ENCODE measurements at regions not wholly inside any gene's neighbourhood (a gene's known extent, or its start where the extent isn't known, plus 50 kb on each side); places are given as distances from the start of the nearest gene placed in this dataset.
A peak's percentile ranks its signal among the peaks of the same experiment; 100 is the strongest.
"Not testable (repeated sequence)": the region's sequence is repeated elsewhere in the genome, so short reads cannot be mapped to it uniquely, and the experiment has no call there.

GRCh38 chr11:13782390-13783075, 114.1 kb downstream of the FAR1 start:
- no peak for DNase-seq

DNA sequence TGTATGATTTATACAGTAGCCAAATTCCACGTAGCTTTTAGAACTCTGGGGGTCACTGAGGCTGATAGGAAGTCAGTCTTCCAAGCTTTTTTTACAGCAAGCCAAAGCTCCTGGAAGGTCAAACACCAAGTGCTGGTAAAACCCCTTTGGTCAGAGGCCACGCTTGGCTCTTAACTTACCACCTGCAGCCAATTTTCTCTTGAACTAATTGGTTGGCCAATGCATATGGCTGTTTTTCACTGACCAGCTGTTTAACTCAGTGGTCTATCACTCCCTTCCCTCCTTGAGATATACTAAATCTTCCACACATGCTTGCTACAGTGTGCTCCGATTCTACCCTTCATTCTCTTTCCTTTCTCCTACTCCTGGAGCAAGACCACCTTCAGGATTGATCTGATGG, 116.0 kb downstream of the FAR1 start:
- no peak for DNase-seq

DNA sequence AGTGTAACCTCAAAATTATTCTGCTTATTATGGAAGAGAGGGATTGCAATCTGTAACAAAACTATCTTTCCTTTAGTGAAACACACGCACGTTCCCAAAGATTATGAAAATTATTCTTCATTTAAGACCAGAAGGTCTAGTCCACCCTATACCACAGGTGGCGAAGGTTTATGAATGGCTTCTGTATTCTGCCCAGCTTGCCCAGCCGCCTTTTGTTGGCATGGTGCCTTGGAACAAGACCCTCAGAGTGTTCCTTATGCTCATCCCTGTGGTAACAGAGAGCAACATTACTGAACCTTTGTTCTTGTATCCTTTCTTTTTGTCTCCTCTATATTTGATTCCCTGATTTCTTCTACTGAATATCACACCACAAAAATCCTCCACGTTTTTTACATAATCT, 116.4 kb downstream of the FAR1 start:
- DNase-seq, result no peak

GRCh38 chr11:13786688-13787087, 118.2 kb downstream of the FAR1 start:
- DNase-seq, result no peak

DNA sequence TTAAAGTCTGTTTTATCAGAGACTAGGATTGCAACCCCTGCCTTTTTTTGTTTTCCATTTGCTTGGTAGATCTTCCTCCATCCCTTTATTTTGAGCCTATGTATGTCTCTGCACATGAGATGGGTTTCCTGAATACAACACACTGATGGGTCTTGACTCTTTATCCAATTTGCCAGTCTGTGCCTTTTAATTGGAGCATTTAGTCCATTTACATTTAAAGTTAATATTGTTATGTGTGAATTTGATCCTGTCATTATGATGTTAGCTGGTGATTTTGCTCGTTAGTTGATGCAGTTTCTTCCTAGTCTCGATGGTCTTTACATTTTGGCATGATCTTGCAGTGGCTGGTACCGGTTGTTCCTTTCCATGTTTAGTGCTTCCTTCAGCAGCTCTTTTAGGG, 129.1 kb downstream of the FAR1 start:
- not testable (repeated sequence) for DNase-seq

- no peak for DNase-seq
Measured at GRCh38 chr11:13800901-13801300, 132.4 kb downstream of the FAR1 start.

- DNase-seq, result no peak
Measured at GRCh38 chr11:13818325-13818724, 144.2 kb upstream of the SPON1 start.

- no peak for DNase-seq
Measured at GRCh38 chr11:13826505-13827278, 135.8 kb upstream of the SPON1 start.

- no peak for DNase-seq
Measured at GRCh38 chr11:13831696-13832095, 130.8 kb upstream of the SPON1 start.

DNA sequence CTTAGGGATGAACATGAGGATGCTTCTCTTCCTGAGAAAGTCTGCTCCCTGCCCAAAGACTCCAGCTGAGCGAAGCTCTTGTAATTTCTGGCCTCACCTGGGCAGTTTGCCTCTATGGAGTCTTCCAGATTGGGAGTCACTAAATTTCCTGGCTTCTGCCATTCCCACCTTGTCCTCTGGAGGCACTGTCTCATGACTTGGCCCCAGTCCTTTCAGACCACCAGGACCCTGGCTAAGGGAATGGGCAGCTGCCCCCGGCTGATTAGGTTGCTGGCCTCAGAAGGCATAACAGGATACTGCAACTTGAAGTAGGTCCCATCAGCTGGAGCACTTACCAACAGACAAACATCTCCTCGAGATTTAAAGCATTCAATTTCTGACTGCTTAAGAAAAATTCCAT, 128.1 kb upstream of the SPON1 start:
- DNase-seq, result no peak

DNA sequence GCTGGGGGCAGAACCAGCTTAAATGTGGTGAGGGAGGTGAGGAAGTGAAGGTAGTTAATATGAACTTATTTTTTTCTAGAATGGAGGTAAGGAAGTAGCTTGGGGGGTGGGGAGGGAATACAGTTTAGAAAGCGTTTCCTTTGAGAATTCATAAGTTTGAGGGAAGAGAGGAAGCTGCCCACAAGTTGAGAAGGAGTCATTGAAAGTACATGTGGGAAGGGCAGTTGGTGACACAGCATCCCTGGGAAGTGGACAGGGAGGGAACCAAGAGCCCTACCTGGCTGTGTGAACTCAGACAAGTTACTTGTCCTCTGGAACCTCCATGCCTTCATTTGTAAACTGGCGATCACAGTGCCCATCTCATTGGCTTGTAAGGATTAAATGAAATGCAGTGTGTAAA, 125.9 kb upstream of the SPON1 start:
- no peak for DNase-seq

- peak; percentile 3 for DNase-seq
Measured at GRCh38 chr11:13837286-13837685, 125.2 kb upstream of the SPON1 start.

- DNase-seq, result no peak
Measured at GRCh38 chr11:13841393-13841792, 121.1 kb upstream of the SPON1 start.

DNA sequence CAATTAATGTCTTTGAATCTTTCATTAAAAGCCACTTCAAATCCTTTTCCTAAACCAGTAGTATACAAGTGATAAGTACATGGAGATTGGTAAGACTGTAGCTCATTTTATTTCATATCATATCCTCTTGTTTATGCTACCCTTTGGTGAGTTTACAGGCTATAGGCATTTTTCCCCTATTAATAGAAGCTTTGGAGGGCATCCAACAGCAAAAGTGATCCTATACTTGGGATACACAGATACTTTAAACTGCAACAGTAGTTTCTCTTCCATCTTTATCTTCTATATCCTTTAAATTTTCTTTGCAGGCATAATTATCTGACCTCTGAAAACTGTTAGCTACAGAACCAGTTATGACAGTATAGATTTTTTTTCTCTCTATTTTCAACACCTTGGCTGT, 114.5 kb upstream of the SPON1 start:
- DNase-seq, result no peak

- DNase-seq, result no peak
Measured at GRCh38 chr11:13850231-13851005, 112.1 kb upstream of the SPON1 start.

DNA sequence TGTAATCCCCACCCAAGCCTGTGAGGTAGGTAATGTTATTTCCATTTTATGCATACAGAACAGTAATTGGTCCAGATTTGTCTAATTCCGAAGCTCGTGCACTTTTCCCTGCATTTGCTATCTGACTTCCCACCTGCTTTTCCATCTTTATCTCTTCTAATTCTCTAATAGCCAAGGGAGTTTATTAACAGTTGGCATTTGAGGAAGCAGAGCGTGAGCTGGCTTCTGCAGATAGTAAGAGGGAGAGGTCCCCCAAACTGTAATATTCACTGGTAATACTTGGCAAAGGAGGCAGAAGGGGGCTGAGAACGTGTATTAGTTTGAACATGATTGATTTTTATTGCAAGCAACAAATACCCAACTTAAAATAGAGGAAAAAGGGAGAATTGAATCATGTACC, 110.8 kb upstream of the SPON1 start:
- DNase-seq, result no peak

GRCh38 chr11:13852481-13852880, 110.0 kb upstream of the SPON1 start:
- DNase-seq, result no peak

- DNase-seq, result no peak
Measured at GRCh38 chr11:13857828-13858227, 104.7 kb upstream of the SPON1 start.

DNA sequence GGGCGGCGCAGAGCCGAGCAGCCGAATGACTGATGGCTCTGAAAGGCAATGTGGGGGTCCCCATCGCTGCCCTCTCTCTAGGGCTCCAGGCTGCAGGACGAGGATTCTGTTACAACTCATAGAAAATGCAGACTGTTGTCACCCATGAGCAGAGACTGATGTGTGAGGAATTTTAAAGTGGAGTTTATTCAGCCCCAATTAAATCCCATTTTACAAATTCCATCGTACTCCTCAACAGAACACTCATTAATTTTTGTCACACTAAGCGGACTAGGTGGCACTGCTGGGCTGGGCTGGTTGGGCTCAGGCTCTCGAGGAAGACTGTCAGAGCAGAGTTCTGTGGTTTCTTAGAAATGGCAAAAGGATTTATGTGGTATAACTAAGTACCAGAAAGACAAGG, 102.6 kb upstream of the SPON1 start:
- no peak for DNase-seq

DNA sequence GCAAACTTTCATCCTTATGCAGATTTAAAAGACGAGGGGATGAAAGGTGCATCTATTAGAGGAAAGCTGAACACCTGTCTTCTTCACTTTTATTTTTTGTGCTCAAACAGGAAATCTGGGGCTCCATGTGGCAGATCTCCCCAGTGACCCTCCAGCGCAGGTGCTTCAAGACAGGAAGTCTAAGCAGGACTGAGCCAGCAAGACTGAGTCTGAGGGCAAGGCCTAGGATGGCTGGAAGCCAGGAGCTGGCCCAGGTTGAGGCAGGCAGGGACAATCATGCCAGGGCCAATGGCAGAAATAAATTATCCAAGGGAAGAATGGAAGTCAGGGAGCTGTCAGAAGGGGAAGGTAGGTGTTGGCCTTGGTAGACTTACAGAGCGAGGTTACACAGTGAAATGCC, 101.1 kb upstream of the SPON1 start:
- no peak for DNase-seq

GRCh38 chr11:13862845-13863392, 99.6 kb upstream of the SPON1 start:
- DNase-seq, result no peak

DNA sequence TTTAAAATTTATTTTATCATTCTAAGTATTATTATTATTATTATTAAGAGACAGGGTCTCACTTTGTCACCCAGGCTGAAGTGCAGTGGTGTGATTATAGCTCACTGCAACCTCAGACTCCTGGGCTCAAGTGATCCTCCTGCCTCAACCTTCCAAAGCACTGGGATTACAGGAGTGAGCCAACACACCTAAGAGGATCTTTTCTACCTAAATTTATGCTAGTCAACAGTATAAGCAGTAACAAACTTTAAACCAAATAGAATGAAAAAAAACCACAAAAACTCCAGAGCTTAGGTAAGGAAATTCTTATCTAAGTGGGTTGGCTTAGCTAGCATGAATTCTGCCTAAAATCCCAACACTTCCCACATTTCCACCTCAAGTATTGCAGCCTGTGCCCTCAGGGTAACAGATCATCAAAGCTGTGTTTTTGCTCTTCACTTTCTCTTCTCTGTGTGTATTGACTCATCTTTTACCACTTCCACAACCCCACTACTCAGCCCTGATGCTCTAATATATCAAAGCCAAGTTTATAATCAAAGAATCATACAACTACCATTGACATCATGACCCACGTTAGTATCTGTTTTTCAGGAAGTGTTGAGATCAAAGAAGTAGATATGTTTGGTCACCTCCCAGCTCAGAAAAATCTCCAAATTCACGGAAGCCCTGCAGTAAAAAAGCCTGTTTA, 93.7 kb upstream of the SPON1 start:
- DNase-seq, result no peak

DNA sequence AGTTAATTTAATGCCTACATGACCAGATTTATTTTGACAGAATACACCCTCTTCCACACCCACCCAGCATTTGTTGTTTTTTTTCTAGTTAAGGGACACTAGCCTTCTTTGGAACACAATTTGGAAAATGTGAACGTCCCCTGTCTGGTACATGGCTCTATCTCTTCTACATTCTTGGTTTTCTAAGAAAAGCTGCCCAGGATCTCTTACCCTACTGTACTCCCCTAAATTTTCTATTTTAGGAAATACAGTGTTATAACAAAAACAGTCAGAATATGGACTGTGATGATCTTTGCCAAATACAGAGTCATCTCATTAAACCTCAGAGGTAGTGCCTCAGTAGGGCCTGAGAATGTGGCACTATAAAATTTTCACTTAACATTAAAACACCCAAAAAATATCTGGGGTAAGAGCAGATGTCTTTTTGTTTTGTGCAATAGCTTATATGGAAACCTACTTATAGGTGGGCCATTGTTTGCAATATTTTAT, 93.1 kb upstream of the SPON1 start:
- no peak for DNase-seq
